ENCODE measurements at regions not wholly inside any gene's neighbourhood (a gene's known extent, or its start where the extent isn't known, plus 50 kb on each side); places are given as distances from the start of the nearest gene placed in this dataset.
"Not testable (repeated sequence)": the region's sequence is repeated elsewhere in the genome, so short reads cannot be mapped to it uniquely, and the experiment has no call there.

DNA sequence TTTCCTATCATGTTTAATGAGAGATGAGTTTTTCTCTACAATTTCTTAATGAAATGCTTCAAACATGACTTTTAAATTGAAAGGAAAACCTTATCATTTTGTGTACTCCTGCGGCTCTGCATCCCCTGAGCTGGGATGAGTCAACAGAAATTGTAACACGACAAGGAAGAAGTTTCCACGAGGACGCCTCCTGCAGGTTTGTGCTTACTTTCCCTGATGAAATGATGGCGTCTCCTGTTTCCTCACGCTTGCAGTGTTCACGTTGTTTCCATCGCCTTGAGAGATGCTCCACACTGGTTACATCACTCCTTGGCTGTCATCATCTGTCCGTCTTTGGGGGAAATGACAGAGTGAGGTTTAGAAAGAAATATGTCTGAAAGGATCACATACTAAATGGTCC, 233.7 kb upstream of the ZFP64 start:
- intact Hi-C loops (cut with DNase I), result no loop called here
- Histone ChIP-seq H3K9me3 (peaks cover 0 to 1% (median 0%) of the 10 kb centered on the region in 4 donors), H3K27me3 (no peaks in the 10 kb centered on the region), H3K36me3 (no peaks in the 10 kb centered on the region), H3K27ac (replicated peaks in 1 of 4) (no peak overlapping the region), H3K4me1 (no peaks in the 10 kb centered on the region), H3K4me3 (no peak overlapping the region)
- no peak for TF ChIP-seq EP300 (IDR thresholded peaks at IDR 0.05)
- TF ChIP-seq POLR2AphosphoS5 (IDR thresholded peaks at IDR 0.05), result no peak
- TF ChIP-seq, protein P1, sequence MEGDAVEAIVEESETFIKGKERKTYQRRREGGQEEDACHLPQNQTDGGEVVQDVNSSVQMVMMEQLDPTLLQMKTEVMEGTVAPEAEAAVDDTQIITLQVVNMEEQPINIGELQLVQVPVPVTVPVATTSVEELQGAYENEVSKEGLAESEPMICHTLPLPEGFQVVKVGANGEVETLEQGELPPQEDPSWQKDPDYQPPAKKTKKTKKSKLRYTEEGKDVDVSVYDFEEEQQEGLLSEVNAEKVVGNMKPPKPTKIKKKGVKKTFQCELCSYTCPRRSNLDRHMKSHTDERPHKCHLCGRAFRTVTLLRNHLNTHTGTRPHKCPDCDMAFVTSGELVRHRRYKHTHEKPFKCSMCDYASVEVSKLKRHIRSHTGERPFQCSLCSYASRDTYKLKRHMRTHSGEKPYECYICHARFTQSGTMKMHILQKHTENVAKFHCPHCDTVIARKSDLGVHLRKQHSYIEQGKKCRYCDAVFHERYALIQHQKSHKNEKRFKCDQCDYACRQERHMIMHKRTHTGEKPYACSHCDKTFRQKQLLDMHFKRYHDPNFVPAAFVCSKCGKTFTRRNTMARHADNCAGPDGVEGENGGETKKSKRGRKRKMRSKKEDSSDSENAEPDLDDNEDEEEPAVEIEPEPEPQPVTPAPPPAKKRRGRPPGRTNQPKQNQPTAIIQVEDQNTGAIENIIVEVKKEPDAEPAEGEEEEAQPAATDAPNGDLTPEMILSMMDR (IDR thresholded peaks at IDR 0.05), result no peak
- TF ChIP-seq POLR2A (IDR thresholded peaks at IDR 0.05; ENCODE audit: low read depth), result no peak
- no peak for DNase-seq (ENCODE audit: extremely low spot score)
- 45% methylated on average over 9 of the region's 9 CpGs for WGBS

DNA sequence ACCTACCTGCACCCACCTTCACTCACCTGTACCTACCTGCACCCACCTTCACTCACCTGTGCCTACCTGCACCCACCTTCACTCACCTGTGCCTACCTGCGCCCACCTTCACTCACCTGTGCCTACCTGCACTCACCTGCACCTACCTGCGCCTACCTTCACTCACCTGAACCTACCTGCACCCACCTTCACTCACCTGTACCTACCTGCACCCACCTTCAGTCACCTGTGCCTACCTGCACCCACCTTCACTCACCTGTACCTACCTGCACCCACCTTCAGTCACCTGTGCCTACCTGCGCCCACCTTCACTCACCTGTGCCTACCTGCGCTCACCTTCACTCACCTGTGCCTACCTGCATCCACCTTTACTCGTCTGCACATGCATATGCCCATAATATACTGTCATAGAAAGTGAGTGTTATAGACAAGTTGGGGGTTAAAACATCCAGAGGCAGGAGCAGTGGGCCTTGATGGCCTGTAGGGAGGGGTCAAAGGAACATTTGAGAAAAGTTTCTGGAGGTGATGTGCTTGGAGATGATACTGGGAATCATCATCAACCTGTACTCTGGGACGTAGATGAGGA, 232.9 kb upstream of the ZFP64 start:
- H3K9me3 ChIP-seq; DNase-seq (ENCODE audit: extremely low spot score); H3K27me3 ChIP-seq; H3K27ac ChIP-seq (replicated peaks in 1 of 4); intact Hi-C loops (cut with DNase I); H3K4me3 ChIP-seq; H3K36me3 ChIP-seq; H3K4me1 ChIP-seq: not testable (repeated sequence)
- 83% methylated on average over 6 of the region's 6 CpGs for WGBS

DNA sequence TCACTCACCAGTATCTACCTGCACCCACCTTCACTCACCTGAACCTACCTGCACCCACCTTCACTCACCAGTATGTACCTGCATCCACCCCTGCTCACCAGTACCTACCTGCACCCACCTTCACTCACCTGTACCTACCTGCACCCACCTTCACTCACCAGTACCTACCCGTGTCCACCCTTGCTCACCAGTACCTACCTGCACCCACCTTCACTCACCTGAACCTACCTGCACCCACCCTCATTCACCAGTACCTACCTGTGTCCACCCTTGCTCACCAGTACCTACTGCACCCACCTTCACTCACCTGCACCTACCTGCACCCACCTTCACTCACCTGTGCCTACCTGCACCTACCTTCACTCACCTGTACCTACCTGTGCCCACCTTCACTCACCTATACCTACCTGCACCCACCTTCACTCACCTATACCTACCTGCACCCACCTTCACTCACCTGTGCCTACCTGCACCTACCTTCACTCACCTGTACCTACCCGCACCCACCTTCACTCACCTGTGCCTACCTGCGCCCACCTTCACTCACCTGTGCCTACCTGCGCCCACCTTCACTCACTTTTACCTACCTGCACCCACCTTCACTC, 232.1 kb upstream of the ZFP64 start:
- 69% methylated on average over 4 of the region's 4 CpGs for WGBS

DNA sequence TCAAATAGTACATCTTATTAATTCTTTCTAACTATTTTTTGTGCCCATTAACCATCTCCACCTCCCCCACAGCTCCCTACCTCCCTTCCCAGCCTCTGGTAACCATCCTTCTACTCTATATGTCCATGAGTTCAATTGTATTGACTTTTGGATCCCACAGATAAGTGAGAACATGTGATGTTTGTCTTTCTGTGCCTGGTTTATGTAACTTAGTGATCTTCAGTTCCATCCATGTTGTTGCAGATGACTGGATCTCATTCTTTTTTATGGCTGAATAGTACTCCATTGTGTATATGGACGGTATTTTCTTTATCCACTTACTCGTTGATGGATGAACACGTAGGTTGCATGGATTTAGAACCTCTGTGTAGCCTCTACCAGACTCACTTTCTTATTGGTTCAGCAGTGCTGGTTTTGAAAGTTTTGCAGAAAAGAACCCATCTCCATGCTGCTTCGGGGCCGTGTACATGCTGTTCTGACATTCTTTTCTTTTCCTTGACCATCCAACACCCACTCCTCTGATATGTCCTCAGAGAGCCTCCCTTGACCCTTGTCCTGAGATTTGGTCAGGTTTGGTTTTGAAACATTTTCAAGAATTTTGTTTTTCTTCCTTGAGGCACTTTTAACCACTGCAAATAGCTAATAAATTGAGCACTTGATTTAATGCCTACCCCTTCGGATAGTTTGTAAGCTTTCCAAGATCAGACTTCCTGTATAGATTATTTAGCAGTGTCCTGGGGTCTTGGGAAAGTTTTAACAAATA, 231.2 kb upstream of the ZFP64 start:
- intact Hi-C loops (cut with DNase I), result no loop called here
- TF ChIP-seq, protein P1 (IDR thresholded peaks at IDR 0.05), result no peak
- TF ChIP-seq POLR2A (IDR thresholded peaks at IDR 0.05; ENCODE audit: low read depth) (no peak), POLR2AphosphoS5 (IDR thresholded peaks at IDR 0.05) (no peak), EP300 (IDR thresholded peaks at IDR 0.05) (no peak)
- no peaks in the 10 kb centered on the region for H3K27me3 ChIP-seq
- no peaks in the 10 kb centered on the region for H3K4me1 ChIP-seq
- 53% methylated on average over 6 of the region's 6 CpGs for WGBS
- H3K27ac ChIP-seq (replicated peaks in 1 of 4), result no peak overlapping the region
- peaks cover 0 to 13% (median 5%) of the 10 kb centered on the region in 4 donors for H3K9me3 ChIP-seq
- no peaks in the 10 kb centered on the region for H3K36me3 ChIP-seq
- DNase-seq (ENCODE audit: extremely low spot score), result no peak
- no peak overlapping the region for H3K4me3 ChIP-seq

More for the DNA sequence above, 232.1 kb upstream of the ZFP64 start:
- H3K27ac ChIP-seq (replicated peaks in 1 of 4); intact Hi-C loops (cut with DNase I); H3K4me3 ChIP-seq; H3K27me3 ChIP-seq; H3K36me3 ChIP-seq; H3K4me1 ChIP-seq; DNase-seq (ENCODE audit: extremely low spot score): not testable (repeated sequence)
- peaks cover 0 to 13% (median 5%) of the 10 kb centered on the region in 4 donors for H3K9me3 ChIP-seq

DNA sequence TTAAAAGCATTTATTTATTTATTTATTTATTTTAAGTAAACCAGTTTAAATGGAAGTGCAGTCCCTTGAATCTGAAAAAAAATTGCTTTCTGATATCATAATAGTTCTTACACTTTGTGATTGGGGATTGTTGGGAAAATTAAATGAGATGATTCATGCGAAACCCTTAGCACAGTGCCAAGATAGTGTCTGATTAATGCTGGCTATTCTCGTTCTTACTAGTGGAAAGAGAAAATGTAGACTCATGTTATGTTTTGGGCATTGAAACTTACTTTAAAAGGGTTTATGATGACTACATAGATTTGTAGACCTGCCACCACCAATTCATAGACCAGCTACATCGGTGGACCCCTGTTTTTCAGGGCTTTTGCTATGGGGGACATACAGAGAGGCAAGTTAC, 229.2 kb upstream of the ZFP64 start:
- intact Hi-C loops (cut with DNase I), result no loop called here
- 85% methylated on average over 3 of the region's 3 CpGs for WGBS
- H3K36me3 ChIP-seq, result no peaks in the 10 kb centered on the region
- H3K4me1 ChIP-seq, result no peaks in the 10 kb centered on the region
- H3K4me3 ChIP-seq, result no peak overlapping the region
- no peak overlapping the region for H3K27ac ChIP-seq (replicated peaks in 1 of 4)
- DNase-seq (ENCODE audit: extremely low spot score), result no peak
- H3K9me3 ChIP-seq, result peaks cover 0 to 13% (median 5%) of the 10 kb centered on the region in 4 donors
- TF ChIP-seq EP300 (IDR thresholded peaks at IDR 0.05) (no peak), POLR2A (IDR thresholded peaks at IDR 0.05; ENCODE audit: low read depth) (no peak), POLR2AphosphoS5 (IDR thresholded peaks at IDR 0.05) (no peak)
- TF ChIP-seq, protein P1 (IDR thresholded peaks at IDR 0.05), result no peak
- no peaks in the 10 kb centered on the region for H3K27me3 ChIP-seq

Measured in esophagus muscularis mucosa (tissue), 4 donors.